ENCODE measurements at regions not wholly inside any gene's neighbourhood (a gene's known extent, or its start where the extent isn't known, plus 50 kb on each side); places are given as distances from the start of the nearest gene placed in this dataset.

- H3K4me3 ChIP-seq, result no peak overlapping the region
- no peaks in the 10 kb centered on the region for H3K4me1 ChIP-seq
- H3K27ac ChIP-seq, result no peak overlapping the region
- no peak for DNase-seq
- no peaks in the 10 kb centered on the region for H3K9me3 ChIP-seq
- intact Hi-C loops (cut with DNase I), result no loop called here
- peaks cover 34% of the 10 kb centered on the region for H3K27me3 ChIP-seq (ENCODE audit: low read depth)
- ATAC-seq, result no peak
- TF ChIP-seq CTCF (IDR thresholded peaks at IDR 0.05), result no peak
- no peaks in the 10 kb centered on the region for H3K36me3 ChIP-seq
Observed at GRCh38 chr19:29311191-29311790, 98.3 kb upstream of the UQCRFS1 start.

DNA sequence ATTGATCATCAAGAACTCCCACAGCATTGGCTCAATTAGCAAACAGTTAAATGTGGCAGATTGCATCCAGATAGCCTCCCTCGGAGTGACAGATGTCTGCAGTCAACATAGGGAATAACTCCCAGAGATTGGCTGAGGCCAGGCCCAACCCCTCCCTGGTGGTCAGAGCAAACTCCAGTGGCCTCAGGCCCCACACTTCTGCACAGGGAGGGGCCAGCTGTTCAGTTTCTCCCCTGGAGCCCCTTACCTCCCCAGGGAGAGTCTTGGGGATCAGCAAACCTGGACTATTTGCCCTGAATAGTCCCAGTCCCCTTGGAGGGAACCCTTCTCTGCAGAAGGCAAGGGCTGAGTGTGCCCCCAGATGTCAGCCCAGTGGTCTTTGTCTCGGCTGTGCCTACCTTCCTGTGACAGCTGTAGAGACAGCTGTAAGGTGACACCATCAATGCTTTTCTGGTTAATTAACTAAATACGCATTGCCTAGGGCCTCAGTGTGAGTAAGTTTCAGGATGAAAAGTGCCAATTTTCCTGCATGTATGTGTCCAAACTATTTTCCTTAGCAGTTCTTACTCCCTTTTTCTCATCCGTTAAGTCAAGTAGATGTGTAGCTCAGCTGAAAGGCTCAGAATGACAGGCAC lies 102.7 kb upstream of the UQCRFS1 start:
- TF ChIP-seq CTCF (IDR thresholded peaks at IDR 0.05), result no peak
- ATAC-seq (no peak), DNase-seq (no peak)
- no peaks in the 10 kb centered on the region for H3K36me3 ChIP-seq
- H3K27ac ChIP-seq, result no peak overlapping the region
- intact Hi-C loops (cut with DNase I), result no loop called here
- no peak overlapping the region for H3K4me3 ChIP-seq
- no peaks in the 10 kb centered on the region for H3K9me3 ChIP-seq
- no peaks in the 10 kb centered on the region for H3K4me1 ChIP-seq
- peaks cover 5% of the 10 kb centered on the region for H3K27me3 ChIP-seq (ENCODE audit: low read depth)

DNA sequence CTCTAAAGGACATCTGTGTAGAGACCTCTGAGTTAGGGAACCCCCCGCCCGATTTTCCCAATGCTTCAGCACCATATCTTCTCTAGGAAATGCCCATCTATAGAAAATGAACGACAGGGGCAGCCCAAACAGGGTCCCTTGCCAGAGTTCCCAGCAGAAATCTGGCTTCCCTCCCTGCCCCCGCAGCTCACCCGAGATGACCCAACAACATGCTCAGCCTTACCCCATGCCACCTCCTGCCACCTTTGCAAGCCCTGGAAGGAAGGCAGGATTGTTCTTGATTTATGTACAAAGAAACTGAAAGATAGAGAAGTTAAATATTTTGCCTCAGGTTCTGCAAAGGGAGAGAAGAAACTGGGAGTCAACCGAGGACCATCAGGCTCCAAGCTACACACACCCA lies 105.6 kb upstream of the UQCRFS1 start:
- no peaks in the 10 kb centered on the region for H3K36me3 ChIP-seq
- TF ChIP-seq CTCF (IDR thresholded peaks at IDR 0.05), result no peak
- intact Hi-C loops (cut with DNase I), result no loop called here
- H3K4me1 ChIP-seq, result no peaks in the 10 kb centered on the region
- H3K27ac ChIP-seq, result no peak overlapping the region
- no peaks in the 10 kb centered on the region for H3K9me3 ChIP-seq
- no peak for ATAC-seq
- DNase-seq, result no peak
- H3K27me3 ChIP-seq (ENCODE audit: low read depth), result no peaks in the 10 kb centered on the region
- no peak overlapping the region for H3K4me3 ChIP-seq

DNA sequence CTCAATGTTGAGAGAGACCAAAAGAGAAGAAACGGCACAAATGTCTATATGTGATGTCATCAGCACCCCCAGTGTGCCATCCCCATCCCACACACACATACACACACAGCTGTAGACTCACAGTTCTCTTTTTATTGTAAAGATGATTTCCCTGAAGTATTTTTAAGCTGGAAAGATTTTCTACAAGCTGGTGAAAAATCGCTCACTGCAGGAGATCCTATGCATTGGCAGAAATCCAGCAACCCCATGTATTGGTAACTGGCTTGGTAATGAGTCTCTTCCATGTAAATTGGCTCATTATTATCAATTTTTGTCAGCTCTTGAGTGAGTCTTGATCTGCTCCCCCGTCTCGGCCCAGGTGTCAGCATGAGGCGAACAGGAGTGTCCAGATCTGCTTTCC lies 107.1 kb upstream of the UQCRFS1 start:
- Histone ChIP-seq H3K4me3 (no peak overlapping the region), H3K36me3 (no peaks in the 10 kb centered on the region), H3K4me1 (no peaks in the 10 kb centered on the region), H3K27me3 (ENCODE audit: low read depth) (no peaks in the 10 kb centered on the region), H3K9me3 (no peaks in the 10 kb centered on the region), H3K27ac (no peak overlapping the region)
- DNase-seq, result no peak
- ATAC-seq, result no peak
- intact Hi-C loops (cut with DNase I), result no loop called here
- TF ChIP-seq CTCF (IDR thresholded peaks at IDR 0.05), result no peak

DNA sequence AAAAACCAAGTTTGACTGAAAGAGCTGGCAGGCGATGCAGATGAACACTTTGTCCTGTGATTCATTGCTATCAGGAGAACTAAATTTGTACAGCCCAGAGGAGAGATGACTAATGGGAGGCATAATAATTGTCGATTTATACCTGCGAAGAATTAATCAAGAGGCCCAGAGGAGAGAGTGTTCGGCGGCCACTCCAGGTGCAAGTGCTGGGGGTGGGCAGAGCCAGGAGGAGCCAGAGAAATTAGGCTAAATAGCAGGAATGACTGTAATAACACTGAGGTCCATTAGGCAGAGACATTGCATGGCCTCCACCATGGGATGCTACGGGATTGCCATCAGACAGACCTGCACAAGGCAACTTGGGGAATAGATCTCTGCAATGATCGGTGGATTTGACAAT lies 107.7 kb upstream of the UQCRFS1 start:
- Histone ChIP-seq H3K36me3 (no peaks in the 10 kb centered on the region), H3K9me3 (no peaks in the 10 kb centered on the region), H3K27ac (no peak overlapping the region), H3K27me3 (ENCODE audit: low read depth) (no peaks in the 10 kb centered on the region), H3K4me3 (no peak overlapping the region), H3K4me1 (no peaks in the 10 kb centered on the region)
- DNase-seq (no peak), ATAC-seq (no peak)
- TF ChIP-seq CTCF (IDR thresholded peaks at IDR 0.05), result no peak
- intact Hi-C loops (cut with DNase I), result no loop called here
